DMS53 treated with DMSO at 0.1 percent for 48 hours (cell line): ENCODE measurements at regions not wholly inside any gene's neighbourhood (a gene's known extent, or its start where the extent isn't known, plus 50 kb on each side); places are given as distances from the start of the nearest gene placed in this dataset.
"Not testable (repeated sequence)": the region's sequence is repeated elsewhere in the genome, so short reads cannot be mapped to it uniquely, and the experiment has no call there.

Experiments used
- DNase-seq: peaks from one replicate; lab custom pipeline; 2025; ENCODE audit not compliant: unreplicated experiment; lab: John Stamatoyannopoulos, UW

GRCh38 chr11:25741886-25742285, 590.0 kb upstream of the ANO3 start:
- no peak for DNase-seq

- DNase-seq, result no peak
Observed at GRCh38 chr11:25742800-25743199, 589.1 kb upstream of the ANO3 start.

GRCh38 chr11:25755381-25755780, 576.5 kb upstream of the ANO3 start:
- DNase-seq, result no peak

GRCh38 chr11:25755918-25756584, 575.9 kb upstream of the ANO3 start:
- DNase-seq, result no peak

GRCh38 chr11:25758145-25758661, 573.7 kb upstream of the ANO3 start:
- no peak for DNase-seq

GRCh38 chr11:25766332-25767015, 565.5 kb upstream of the ANO3 start:
- peak; percentile 18 for DNase-seq

GRCh38 chr11:25769287-25769686, 562.6 kb upstream of the ANO3 start:
- no peak for DNase-seq

- no peak for DNase-seq
Observed at GRCh38 chr11:25771605-25772004, 560.3 kb upstream of the ANO3 start.

GRCh38 chr11:25775603-25776002, 556.3 kb upstream of the ANO3 start:
- DNase-seq, result no peak

GRCh38 chr11:25776238-25776637, 555.7 kb upstream of the ANO3 start:
- DNase-seq, result no peak

- no peak for DNase-seq
Observed at GRCh38 chr11:25777343-25777742, 554.6 kb upstream of the ANO3 start.

- no peak for DNase-seq
Observed at GRCh38 chr11:25779033-25779432, 552.9 kb upstream of the ANO3 start.

GRCh38 chr11:25787416-25787815, 544.5 kb upstream of the ANO3 start:
- no peak for DNase-seq

GRCh38 chr11:25790396-25790795, 541.5 kb upstream of the ANO3 start:
- DNase-seq, result no peak

GRCh38 chr11:25793637-25794036, 538.3 kb upstream of the ANO3 start:
- no peak for DNase-seq

GRCh38 chr11:25794804-25795203, 537.1 kb upstream of the ANO3 start:
- no peak for DNase-seq

- DNase-seq, result no peak
Observed at GRCh38 chr11:25816411-25816810, 515.5 kb upstream of the ANO3 start.

- no peak for DNase-seq
Observed at GRCh38 chr11:25824688-25825087, 507.2 kb upstream of the ANO3 start.

- DNase-seq, result not testable (repeated sequence)
Observed at GRCh38 chr11:25831485-25831884, 500.4 kb upstream of the ANO3 start.

GRCh38 chr11:25838918-25839625, 492.9 kb upstream of the ANO3 start:
- no peak for DNase-seq

- DNase-seq, result no peak
Observed at GRCh38 chr11:25844811-25845210, 487.1 kb upstream of the ANO3 start.

- DNase-seq, result no peak
Observed at GRCh38 chr11:25855916-25856315, 476.0 kb upstream of the ANO3 start.
